ENCODE measurements at regions not wholly inside any gene's neighbourhood (a gene's known extent, or its start where the extent isn't known, plus 50 kb on each side); places are given as distances from the start of the nearest gene placed in this dataset.

- no peak for TF ChIP-seq ATF2 (IDR thresholded peaks at IDR 0.05; ENCODE audit: low read length)
Observed at GRCh38 chr13:80737513-80737912, 396.6 kb upstream of the SPRY2 start (continued).

GRCh38 chr13:80727321-80727975, 386.5 kb upstream of the SPRY2 start:
- no peak overlapping the region for H3K9ac ChIP-seq (ENCODE audit: control insufficient read depth, insufficient read depth, low read length)
- no peak for DNase-seq (ENCODE audit: low read depth, low spot score)
- ChIA-PET RAD21 (ENCODE audit: unreplicated experiment) (no interaction called here), CTCF (no interaction called here), POLR2A (no interaction called here), SMC1A (ENCODE audit: uncharacterized antibody, unreplicated experiment) (no interaction called here)
- intact Hi-C loops (cut with micrococcal nuclease; ENCODE audit: unreplicated experiment) = no loop called here
- no peaks in the 10 kb centered on the region for H3K9me3 ChIP-seq (replicated peaks; ENCODE audit: control insufficient read depth, insufficient read depth, low read length)
- no peak overlapping the region for H2AFZ ChIP-seq (ENCODE audit: control insufficient read depth, low read depth, low read length)
- H4K20me1 ChIP-seq (ENCODE audit: control insufficient read depth, insufficient read depth) = no peaks in the 10 kb centered on the region
- H3K79me2 ChIP-seq (ENCODE audit: control insufficient read depth, insufficient read depth, low read length) = no peaks in the 10 kb centered on the region
- no peak overlapping the region for H3K27ac ChIP-seq (ENCODE audit: control insufficient read depth, insufficient read depth)
- H3K27me3 ChIP-seq (replicated peaks in 1 of 2; ENCODE audit: control insufficient read depth in 2 of 2, insufficient read depth in 2 of 2, low read length in 1 of 2) = no peaks in the 10 kb centered on the region
- FAIRE-seq = no peak
- no peaks in the 10 kb centered on the region for H3K36me3 ChIP-seq (ENCODE audit: control insufficient read depth in 2 of 2, insufficient read depth in 2 of 2, low read length in 1 of 2)
- no peaks in the 10 kb centered on the region for H3K4me1 ChIP-seq (ENCODE audit: control insufficient read depth, insufficient read depth, low read length)
- 0% methylated on average over 1 of the region's 1 CpG for WGBS (ENCODE audit: insufficient coverage, insufficient replicate concordance, low lambda C conversion rate, missing lambda C conversion rate)
- BruUV-seq (replicated peaks) = no TSS peak
- no peak overlapping the region for H3K4me2 ChIP-seq (ENCODE audit: control insufficient read depth, insufficient read depth)
- no peak for ATAC-seq
- in situ Hi-C loops (cut with MboI) = no loop called here
- no peak overlapping the region for H3K4me3 ChIP-seq
- no peak for TF ChIP-seq RFX5 (IDR thresholded peaks at IDR 0.05; ENCODE audit: low read depth, low read length)
- no peak for TF ChIP-seq IRF4 (IDR thresholded peaks at IDR 0.05; ENCODE audit: low read depth, low read length)
- TF ChIP-seq NR2C1 (IDR thresholded peaks at IDR 0.05) = no peak
- no peak for TF ChIP-seq NFIC (IDR thresholded peaks at IDR 0.05; ENCODE audit: low read depth, low read length)
- TF ChIP-seq RAD51 (IDR thresholded peaks at IDR 0.05) = no peak
- TF ChIP-seq POLR2AphosphoS5 (IDR thresholded peaks at IDR 0.05; ENCODE audit: low read length) = no peak
- TF ChIP-seq REST (IDR thresholded peaks at IDR 0.05; ENCODE audit: low read depth, low read length) = no peak
- TF ChIP-seq HCFC1 (IDR thresholded peaks at IDR 0.05; ENCODE audit: low read length) = no peak
- no peak for TF ChIP-seq SP1 (IDR thresholded peaks at IDR 0.05; ENCODE audit: low read depth, low read length)
- no peak for TF ChIP-seq ATF2 (IDR thresholded peaks at IDR 0.05; ENCODE audit: low read length)
- no peak for TF ChIP-seq PBX3 (IDR thresholded peaks at IDR 0.05; ENCODE audit: insufficient replicate concordance, low read depth, low read length)
- no peak for TF ChIP-seq RELB (IDR thresholded peaks at IDR 0.05; ENCODE audit: low read depth)

All from GM12878 (cell line).